ENCODE measurements at regions not wholly inside any gene's neighbourhood (a gene's known extent, or its start where the extent isn't known, plus 50 kb on each side); places are given as distances from the start of the nearest gene placed in this dataset.
"Not testable (repeated sequence)": the region's sequence is repeated elsewhere in the genome, so short reads cannot be mapped to it uniquely, and the experiment has no call there.

DNA sequence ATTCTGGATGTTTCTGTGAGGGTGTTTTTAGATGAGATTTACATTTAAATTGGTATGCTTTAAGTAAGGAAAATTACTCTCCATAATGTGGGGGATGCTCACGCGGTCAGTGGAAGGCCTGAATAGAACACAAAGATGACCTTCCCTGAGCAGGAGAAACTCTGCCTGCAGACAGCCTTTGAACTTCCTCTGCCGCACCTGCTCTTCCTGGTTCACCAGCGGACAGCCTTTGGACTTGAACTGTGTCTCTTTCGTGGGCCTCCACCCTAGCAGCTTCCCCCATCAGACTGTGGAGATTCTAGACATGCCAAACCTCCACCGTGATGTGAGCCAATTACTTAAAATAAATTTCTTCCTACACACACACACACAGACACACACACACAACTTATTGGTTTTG, 210.7 kb downstream of the EFCAB11 start:
- DNase-seq (ENCODE audit: low spot score), result no peak

DNA sequence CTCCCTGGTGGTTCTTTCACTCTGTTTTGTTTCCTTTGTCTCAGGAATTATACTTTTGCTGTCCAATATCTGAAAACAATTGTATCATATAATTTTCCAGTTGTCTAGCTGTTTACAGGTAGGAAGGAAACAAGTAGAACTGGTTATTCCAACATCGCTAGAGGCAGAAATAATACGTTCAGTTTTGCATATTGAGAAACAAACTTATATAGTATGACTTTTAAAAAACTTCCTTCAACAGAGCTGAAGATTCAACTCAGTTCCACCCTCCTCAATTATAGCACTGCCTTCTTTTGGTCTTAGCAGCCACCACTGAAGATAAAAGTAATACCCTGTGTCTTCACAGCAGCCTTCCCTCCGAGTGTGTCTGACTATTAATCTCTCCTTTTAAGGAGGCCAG, 214.3 kb downstream of the EFCAB11 start:
- DNase-seq (ENCODE audit: low spot score), result no peak

DNA sequence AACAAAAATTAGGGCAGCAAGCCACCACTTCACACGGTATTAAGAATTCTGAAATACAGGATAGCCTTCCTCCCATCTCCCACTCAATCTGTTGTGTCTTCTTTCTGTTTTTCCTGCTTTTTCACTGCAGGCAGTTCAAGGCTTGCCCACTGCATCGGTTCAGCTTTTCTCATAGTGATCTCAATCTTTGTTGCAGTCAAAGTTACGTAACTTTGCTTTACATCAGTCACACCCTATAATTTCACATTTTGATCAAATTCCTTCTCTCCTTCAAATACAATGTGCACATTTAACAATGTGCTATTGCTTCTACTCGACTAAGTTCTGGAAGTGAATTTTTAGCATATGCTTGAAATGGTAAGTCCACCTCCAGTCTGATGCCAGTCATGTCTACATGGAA, 217.6 kb downstream of the EFCAB11 start:
- no peak for DNase-seq (ENCODE audit: low spot score)

DNA sequence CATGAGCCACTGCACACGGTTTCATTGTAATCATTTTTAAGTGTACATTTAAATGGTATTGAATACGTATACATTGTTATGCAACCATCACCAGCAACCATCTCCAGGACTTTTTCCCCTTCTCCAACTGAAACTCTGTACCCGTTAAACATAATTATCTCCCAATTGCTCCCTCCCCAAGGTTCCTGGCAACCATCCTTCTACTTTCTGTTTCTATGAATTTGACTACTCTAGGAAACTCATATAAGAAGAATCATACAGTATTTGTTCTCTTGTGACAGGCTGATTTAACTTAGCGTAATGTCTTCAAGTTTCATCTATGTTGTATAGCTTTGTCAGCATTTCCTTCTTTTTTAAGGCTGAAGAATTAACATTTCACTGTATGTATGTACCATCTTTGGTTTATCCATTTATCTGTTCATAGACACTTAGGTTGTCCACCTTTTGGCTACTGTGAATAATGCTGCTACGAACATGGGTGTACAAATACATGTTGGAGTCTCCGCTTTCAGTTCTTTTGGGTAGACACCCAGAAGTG, 223.1 kb downstream of the EFCAB11 start:
- DNase-seq (ENCODE audit: low spot score), result no peak

DNA sequence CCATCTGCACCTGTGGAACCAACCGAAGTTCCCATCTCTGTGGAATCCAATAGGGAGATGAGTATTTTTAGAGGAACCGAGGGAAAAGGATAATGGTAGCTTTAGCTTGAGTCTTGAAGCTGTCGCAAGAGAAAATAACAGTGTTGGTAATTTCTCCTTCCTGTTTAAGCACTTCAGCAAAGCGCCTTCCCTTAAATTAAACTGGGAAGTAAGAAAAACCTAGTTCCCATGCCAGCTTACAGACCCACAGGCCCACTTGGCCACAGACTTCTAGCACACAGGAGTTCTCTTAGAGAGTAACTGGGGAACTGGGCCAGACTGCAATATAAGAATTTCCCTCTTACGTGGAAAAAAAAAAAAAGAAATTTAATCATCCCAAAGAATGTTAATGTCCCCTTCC, 223.8 kb downstream of the EFCAB11 start:
- DNase-seq (ENCODE audit: low spot score), result no peak

DNA sequence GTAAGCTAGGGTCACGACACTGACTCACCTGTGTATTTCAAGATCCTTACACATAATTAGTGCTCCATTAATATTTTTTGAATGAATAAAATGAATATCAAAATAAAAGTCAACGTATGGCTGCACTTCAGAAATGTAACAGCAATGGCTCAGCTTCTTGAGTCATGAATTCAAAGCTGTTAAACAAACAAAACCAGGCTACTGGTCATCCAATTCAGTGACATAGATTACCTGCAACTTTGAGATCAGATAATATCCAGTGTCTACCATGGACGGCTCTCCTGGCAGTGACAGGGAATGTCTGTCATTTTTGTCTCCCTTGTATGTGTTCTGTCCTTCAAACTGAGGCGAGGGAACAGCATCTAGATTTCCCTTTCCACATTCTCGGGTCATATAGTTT, 225.6 kb downstream of the EFCAB11 start:
- no peak for DNase-seq (ENCODE audit: low spot score)

DNA sequence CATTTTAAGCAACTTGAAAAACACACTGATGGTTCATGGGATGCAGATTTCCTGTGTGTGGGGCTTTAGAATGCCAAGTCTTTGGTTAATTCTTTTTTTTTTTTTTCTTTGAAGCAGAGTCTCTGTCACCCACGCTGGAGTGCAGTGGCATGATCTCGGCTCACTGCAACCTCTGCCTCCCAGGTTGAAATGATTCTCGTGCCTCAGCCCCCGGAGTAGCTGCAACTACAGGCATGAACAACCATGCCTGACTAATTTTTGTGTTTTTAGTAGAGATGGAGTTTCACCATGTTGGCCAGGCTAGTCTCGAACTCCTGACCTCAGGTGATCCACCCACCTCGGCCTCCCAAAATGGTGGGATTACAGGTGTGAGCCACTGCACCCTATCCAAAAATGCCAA, 228.3 kb downstream of the EFCAB11 start:
- not testable (repeated sequence) for DNase-seq (ENCODE audit: low spot score)

DNA sequence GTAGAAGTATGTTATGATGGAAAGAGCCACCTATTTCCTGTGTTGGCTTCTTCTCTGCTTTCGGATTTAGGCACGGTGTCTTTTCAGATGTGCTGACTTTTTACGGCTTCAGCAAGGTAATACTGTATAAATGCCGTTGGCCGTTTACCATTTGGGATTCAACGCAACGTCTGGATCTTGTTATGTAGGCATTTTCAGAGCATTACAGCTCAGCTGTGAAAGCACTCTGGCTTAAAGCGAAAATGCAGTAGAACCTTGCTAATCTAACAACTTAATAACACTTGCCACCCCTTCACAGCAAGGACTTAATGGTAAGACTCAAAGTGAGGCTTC, 229.9 kb downstream of the EFCAB11 start:
- no peak for DNase-seq (ENCODE audit: low spot score)

DNA sequence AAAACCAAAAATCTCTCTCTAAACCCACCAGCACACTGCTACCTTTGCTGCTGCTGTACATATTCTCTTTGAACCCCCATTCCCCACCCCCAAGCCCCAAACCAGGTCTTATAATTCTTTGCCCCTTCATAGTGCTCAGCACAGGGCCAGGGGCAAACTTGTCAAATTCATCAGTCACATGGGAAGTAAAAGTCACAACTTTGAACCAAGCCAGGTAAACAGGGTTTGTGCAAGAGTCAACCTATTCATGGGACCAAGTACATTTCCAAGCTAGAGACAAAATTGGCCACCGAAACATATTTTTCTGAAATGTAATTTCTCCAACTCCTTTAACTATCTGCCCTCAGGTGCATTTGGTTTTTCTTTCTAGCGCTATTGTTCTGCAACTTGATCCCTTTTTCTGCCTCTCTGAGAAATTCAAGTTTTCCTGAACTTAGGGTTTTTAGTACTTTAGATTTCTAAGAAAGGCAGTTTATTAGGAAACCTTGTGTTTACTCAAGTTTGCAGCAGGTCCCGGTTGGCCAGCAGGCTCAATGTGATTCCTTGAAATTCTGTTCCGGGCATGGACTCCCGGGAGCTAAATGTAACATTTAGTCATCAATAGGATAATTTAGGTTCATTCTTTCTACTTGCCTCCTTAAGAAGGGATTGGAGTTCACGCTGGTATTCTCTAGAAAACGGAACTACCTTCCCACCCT, 230.5 kb downstream of the EFCAB11 start:
- no peak for DNase-seq (ENCODE audit: low spot score)

DNA sequence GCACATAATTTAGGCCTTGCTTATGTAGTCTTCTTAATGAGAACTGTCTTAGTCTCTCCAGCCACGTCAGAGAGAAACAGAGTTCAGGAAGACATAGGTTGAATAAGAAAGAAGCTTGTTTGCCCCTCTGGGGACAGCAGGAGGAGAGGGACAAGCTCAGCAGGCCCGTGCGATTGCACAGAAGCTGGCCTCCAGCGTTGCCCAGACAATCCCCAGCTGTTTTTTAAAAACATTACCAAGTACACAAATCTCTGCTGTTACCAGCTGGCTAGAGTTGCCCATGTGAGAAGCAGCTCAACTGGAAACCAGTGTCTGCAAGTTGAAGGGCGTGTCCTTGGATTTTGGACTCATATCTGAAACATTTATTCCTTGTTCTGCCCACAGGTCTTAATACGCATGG, 232.6 kb downstream of the EFCAB11 start:
- DNase-seq (ENCODE audit: low spot score), result peak; percentile 17

DNA sequence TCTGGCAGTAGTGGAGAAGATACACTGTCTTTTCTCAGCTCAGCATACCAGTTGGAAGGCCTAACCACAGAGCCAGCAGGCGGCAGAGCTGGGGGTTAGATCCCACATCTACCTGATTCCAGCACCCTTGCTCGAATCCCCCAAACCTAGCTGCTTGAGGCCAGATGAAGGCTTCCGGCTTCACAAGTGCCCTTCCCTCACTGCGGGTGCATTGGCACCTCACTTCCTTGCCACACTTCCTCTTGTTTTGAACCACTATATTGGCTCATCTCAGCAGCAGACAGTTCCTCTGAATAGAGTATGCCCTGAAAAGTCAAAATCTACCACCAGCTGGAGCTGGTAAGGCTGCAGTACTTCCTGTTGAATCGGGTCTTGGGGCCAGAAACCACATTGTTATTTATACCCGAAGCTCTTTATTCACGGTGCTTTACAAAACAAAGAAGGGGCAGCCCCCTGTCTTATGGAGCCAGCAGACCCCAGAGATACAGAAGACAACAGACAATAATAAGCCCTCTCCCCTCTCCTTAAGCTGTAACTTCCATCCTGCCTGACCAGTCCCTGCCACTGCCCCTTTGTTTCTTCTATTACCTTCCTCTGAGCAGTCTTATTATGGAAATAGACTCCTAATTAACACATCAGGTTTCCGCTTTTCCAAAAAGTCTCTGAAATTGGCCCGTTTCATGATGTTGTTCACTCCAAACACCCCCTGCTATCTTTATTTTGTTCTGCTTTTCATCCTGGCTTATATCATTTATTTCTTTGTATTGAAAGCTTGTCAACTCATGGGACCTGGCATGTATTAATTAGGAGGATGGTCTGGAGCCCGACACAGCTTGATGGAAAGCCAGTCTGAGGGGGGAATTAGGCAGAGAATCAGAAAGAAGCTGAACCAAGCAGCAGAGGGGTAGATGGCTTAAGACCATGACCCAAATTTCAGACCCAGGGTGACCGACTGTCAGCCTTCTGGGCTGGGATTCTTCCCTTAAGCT, 233.5 kb downstream of the EFCAB11 start:
- no peak for DNase-seq (ENCODE audit: low spot score)

DNA sequence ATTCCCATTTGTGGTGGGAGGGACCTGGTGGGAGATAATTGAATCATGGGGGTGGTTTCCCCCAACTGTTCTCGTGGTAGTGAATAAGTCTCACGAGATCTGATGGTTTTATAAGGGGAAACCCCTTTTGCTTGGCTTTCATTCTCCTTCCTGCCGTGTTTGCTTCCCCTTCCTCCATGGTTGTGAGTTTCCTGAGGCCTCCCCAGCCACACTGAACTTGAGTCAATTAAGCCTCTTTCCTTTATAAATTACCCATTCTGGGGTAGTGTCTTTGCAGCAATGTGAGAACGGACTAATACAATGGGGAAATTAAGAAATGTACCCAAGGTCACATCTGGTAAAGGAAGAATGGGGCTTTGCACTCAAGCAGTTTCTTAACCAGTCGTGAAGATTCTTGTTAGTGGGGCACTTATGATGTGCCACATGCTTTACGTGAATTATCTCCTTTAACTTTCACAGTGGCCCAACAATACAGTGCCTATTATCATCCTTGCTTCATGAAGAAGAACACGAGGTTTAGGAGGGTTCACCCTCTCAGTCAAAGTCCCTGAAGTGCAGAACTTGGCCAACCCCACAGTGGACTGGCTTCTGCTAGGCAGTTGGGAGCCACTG, 234.3 kb downstream of the EFCAB11 start:
- no peak for DNase-seq (ENCODE audit: low spot score)

DNA sequence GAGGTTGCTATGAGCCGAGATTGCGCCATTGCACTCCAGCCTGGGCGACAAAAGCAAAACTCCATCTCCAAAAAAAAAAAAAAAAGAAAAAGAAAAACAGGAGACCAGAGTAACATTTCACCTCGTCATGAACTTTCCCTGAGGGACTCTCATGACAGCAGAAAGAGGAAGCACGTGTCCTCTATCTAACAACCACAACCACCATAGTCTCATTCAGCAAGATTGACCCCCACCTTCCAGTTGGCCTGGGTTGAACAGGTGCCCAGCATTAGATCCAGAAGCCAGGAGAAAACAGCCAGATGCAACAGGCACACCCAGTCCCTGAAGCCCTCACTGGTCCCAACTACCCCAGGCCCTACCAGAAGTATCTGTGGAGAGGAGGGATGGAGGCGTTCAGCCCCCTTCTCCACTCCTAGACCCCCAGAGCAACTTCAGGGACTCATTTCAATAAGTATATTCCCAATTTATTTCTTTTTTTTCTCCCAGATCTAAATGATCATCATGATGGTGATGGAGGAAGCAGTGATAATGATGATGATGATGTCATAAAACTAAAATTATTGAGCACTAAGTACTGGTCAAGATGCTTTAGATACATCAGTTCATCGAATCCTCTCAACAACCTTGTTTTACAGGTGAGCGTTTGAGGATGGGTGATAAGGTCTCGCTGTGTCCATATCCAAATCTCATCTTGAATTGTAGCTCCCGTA, 235.0 kb downstream of the EFCAB11 start:
- DNase-seq (ENCODE audit: low spot score), result no peak

DNA sequence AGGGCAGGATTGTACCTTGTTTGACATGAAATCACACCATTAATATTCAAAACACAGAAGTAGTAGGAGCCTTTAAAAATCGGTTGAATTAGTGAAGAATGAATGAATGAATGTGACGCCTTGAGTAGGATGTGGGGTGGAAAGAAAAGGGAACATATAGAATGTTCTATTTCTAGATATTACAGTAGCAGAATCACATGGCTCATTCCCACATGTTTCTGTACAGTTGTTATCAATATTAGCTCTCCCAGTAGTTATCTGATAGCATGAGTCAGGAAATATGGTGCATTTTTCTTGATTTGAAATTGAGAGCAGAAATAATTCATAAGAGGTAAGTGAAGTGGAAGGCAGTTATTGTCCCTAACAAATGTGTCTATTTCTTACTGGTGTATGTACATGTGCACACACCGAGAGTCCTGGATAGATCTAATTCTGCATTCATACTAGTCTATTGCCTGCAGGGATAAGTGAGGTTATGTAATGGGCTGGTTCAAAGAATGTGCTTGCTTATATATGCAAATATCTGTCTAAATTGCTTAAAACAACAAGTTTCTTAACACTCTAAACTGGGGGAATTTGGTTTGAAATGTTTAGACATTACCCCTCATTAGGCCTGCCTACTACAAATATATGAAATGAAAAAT, 245.4 kb downstream of the EFCAB11 start:
- no peak for DNase-seq (ENCODE audit: low spot score)

DNA sequence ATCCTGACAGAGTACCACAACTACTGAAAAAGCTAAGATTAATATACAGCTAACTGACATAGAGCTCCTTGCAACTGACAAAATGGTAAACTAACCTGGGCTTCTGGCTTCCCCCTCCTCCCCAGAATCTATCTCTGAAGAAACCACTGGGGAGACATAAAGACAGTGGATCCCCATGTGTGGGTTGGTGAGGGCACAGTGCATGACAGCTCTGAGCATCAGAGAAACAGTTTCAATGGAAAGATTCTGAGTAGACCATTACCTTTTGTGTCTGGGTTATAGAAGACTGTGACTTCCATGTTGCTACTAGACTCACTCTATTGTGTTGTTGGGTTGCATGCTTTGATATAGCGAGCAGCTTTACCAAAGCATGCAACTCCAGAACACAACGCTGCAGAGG, 247.4 kb downstream of the EFCAB11 start:
- DNase-seq (ENCODE audit: low spot score), result no peak

DNA sequence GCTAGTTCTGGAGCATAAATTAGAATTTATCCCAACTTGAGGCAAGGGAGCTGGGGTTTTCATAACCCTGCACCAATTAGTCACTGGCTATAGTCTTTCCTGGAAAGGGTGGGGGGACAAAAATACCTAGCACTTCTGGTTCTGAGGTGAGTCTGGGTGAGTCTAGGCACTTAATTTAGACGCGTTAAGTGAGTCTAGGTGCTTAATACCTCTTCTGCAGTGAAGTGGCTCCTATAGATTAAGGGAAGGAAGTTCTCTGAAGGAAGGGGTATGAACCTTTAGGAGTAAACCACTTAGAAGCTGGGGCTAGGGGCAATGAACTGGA, 251.7 kb downstream of the EFCAB11 start:
- DNase-seq (ENCODE audit: low spot score), result no peak

DNA sequence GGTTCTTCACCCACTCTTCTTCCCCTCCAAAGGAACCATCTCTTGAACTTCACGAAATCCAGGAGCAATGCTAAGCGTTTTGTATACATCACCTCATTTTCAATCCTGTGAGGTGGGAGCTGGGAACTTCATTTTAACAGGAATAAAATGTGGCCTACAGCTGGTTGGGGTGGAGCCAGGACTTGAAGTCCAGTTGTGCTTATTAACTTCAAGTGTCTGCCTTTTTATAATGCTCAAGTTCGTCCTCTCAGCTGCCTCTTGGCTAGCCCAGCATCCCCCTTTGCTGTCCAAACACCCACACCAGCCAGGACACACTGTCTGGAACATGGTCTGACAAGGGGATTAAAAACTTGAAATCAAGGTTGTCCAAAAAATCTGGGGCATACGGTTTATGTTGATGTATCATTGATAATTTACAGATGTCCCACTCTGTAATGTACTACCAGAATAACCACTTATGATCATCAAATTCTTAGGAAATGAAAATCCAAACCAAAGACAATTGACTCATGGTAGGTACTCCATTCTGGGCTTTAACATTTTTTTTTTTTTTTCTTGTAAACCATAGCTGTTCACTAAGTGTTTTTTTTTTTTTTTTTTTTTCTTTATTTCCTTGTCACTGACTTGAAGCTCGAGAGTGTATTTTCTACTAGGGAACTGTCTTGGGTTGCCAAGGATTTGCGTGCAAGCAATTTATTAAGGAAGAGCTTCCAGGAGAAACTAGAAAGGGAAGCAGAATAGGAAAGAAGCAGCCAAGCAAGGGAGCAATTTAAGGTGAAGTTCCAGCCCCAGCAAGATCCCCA, 252.3 kb downstream of the EFCAB11 start:
- DNase-seq (ENCODE audit: low spot score), result peak; percentile 39

DNA sequence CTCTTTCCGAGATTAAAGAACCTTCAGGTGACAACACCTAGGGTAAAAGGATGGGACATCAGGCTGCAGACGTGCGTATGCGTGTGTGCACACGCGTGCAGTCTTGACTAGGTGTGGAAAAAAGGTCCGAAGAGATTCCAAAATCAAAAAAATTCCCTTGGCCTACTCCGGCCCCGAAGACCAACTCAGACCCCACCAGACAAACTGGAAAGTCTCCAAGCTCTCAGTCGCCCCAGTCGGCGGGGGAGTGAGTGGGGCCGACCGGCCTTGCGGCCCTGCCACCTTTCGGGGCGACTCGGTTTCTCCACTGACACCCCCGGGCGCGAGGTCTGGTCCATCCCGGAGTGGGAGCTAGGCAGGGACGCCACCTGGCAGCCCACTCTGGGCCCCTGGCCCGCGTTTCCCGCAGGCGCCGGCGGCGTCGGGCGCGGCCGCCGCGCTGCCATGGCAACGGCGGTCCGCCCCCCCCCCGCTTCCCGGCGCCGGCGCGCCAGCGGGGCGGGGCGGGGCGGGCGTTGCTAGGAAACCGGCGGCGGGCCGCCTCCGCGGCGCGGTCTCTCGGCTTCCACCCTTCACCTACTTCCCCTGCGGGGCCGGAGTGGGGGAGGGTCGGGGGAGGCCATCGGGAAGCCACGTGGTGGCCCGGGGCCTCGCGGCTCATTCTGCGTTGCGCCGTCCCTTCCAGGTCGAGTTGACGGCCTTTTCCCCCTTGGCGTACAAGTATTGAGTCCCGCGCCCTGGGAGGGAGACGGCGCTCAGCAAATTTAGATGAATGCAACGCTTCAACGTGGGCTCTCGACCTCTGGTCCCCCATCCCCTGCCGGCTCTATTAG, 253.1 kb downstream of the EFCAB11 start:
- DNase-seq (ENCODE audit: low spot score), result peak; percentile 97

DNA sequence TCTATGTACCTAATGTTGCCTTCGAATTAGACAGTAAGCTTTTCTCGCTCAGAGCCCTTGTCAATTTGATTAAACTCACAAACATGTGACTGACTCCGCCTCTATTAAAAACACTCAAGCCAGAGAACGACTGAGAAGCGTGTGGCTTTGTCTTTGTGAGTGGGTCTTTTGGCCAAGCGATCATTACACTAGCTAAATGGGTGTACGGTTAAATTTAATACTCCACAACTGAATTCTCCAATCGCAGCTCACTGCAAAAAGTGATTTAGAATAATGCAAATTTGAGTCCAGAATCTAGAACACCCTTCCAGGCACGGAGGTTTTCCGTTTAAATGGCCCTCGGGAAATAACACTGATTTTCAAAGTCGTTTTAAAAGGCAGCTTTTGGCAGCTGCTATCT, 253.7 kb downstream of the EFCAB11 start:
- no peak for DNase-seq (ENCODE audit: low spot score)

DNA sequence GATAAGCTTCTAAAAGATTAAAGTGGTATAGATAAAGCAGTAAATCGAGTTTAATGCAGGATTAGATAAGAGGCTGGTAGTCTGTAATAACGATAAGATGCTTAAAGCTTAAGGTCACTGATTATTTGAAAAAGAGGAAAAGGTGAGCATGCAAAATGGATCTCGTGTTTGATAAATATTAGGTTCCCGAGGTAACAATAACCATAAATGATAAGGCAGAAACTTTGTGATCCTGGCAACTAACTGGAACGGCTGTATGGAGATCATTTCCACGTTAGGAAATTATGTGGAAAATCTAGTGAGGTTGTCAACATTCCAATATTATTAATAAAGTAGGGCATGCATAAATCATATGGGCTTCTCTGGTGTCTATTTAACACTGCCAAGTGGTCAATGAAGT, 255.5 kb downstream of the EFCAB11 start:
- DNase-seq (ENCODE audit: low spot score), result no peak

Data from AG08396 (cell line).